ENCODE measurements at regions not wholly inside any gene's neighbourhood (a gene's known extent, or its start where the extent isn't known, plus 50 kb on each side); places are given as distances from the start of the nearest gene placed in this dataset.

- no peak for TF ChIP-seq CTCF (IDR thresholded peaks at IDR 0.05; ENCODE audit: unreplicated experiment)
- Mint-ChIP-seq H3K36me3 (ENCODE audit: insufficient read depth) (no peaks in the 10 kb centered on the region), H3K9me3 (ENCODE audit: low read depth) (no peaks in the 10 kb centered on the region), H3K27ac (no peak overlapping the region), H3K4me3 (ENCODE audit: low read depth) (no peak overlapping the region), H3K4me1 (ENCODE audit: low read depth) (peaks cover 6% of the 10 kb centered on the region), H3K27me3 (no peaks in the 10 kb centered on the region)
- no peak for DNase-seq (ENCODE audit: low spot score, unreplicated experiment)
Measured at GRCh38 chr10:28354511-28354910, 51.6 kb upstream of the MPP7 start.

- no peak overlapping the region for H3K27ac Mint-ChIP-seq
- no peak for TF ChIP-seq CTCF (IDR thresholded peaks at IDR 0.05; ENCODE audit: unreplicated experiment)
- H3K4me3 Mint-ChIP-seq (ENCODE audit: low read depth) = no peak overlapping the region
- no peaks in the 10 kb centered on the region for H3K36me3 Mint-ChIP-seq (ENCODE audit: insufficient read depth)
- peaks cover 6% of the 10 kb centered on the region for H3K4me1 Mint-ChIP-seq (ENCODE audit: low read depth)
- no peak for DNase-seq (ENCODE audit: low spot score, unreplicated experiment)
- no peaks in the 10 kb centered on the region for H3K27me3 Mint-ChIP-seq
- no peaks in the 10 kb centered on the region for H3K9me3 Mint-ChIP-seq (ENCODE audit: low read depth)
Measured at GRCh38 chr10:28355376-28355775, 52.5 kb upstream of the MPP7 start.

- Mint-ChIP-seq H3K4me3 (ENCODE audit: low read depth) (no peak overlapping the region), H3K27me3 (no peaks in the 10 kb centered on the region), H3K27ac (no peak overlapping the region), H3K36me3 (ENCODE audit: insufficient read depth) (no peaks in the 10 kb centered on the region), H3K9me3 (ENCODE audit: low read depth) (no peaks in the 10 kb centered on the region), H3K4me1 (ENCODE audit: low read depth) (peaks cover 6% of the 10 kb centered on the region)
- no peak for DNase-seq (ENCODE audit: low spot score, unreplicated experiment)
- TF ChIP-seq CTCF (IDR thresholded peaks at IDR 0.05; ENCODE audit: unreplicated experiment) = no peak
Measured at GRCh38 chr10:28359334-28359733, 56.5 kb upstream of the MPP7 start.

- H3K27ac Mint-ChIP-seq = no peak overlapping the region
Measured at GRCh38 chr10:28360175-28360574, 57.3 kb upstream of the MPP7 start.

GRCh38 chr10:28363376-28363775 is 60.5 kb upstream of the MPP7 start:
- TF ChIP-seq CTCF (IDR thresholded peaks at IDR 0.05; ENCODE audit: unreplicated experiment) = no peak
- H3K4me1 Mint-ChIP-seq (ENCODE audit: low read depth) = peaks cover 11% of the 10 kb centered on the region
- H3K27ac Mint-ChIP-seq = no peak overlapping the region
- no peaks in the 10 kb centered on the region for H3K9me3 Mint-ChIP-seq (ENCODE audit: low read depth)
- no peaks in the 10 kb centered on the region for H3K36me3 Mint-ChIP-seq (ENCODE audit: insufficient read depth)
- no peak for DNase-seq (ENCODE audit: low spot score, unreplicated experiment)
- H3K4me3 Mint-ChIP-seq (ENCODE audit: low read depth) = no peak overlapping the region
- no peaks in the 10 kb centered on the region for H3K27me3 Mint-ChIP-seq

More at GRCh38 chr10:28360175-28360574, 57.3 kb upstream of the MPP7 start:
- no peak for TF ChIP-seq CTCF (IDR thresholded peaks at IDR 0.05; ENCODE audit: unreplicated experiment)
- H3K9me3 Mint-ChIP-seq (ENCODE audit: low read depth) = no peaks in the 10 kb centered on the region
- H3K27me3 Mint-ChIP-seq = no peaks in the 10 kb centered on the region
- H3K36me3 Mint-ChIP-seq (ENCODE audit: insufficient read depth) = no peaks in the 10 kb centered on the region
- H3K4me1 Mint-ChIP-seq (ENCODE audit: low read depth) = no peaks in the 10 kb centered on the region
- no peak for DNase-seq (ENCODE audit: low spot score, unreplicated experiment)
- no peak overlapping the region for H3K4me3 Mint-ChIP-seq (ENCODE audit: low read depth)
